ENCODE measurements at regions not wholly inside any gene's neighbourhood (a gene's known extent, or its start where the extent isn't known, plus 50 kb on each side); places are given as distances from the start of the nearest gene placed in this dataset.

GRCh38 chr11:80529726-80530125 lies 1088.9 kb upstream of the TENM4 start:
- no CpG with 5 or more reads among the region's 4 CpGs for whole genome bisulfite sequencing, 2 experiments (ENCODE audit: extremely low coverage in 2 of 2, insufficient read length in 1 of 2)
- H2BK5ac ChIP-seq (ENCODE audit: low read depth, low read length, poor library complexity, severe bottlenecking) = no peak overlapping the region
- H2AFZ ChIP-seq (replicated peaks; ENCODE audit: low read length, poor library complexity) = no peak overlapping the region
- H3K9me3 ChIP-seq (ENCODE audit: control insufficient read depth, insufficient read depth, low read length) = peaks cover 2% of the 10 kb centered on the region; the same call in 1 of the 2 replicates
- H3K27ac ChIP-seq (ENCODE audit: insufficient read depth, low read length) = no peak overlapping the region
- no peak overlapping the region for H4K91ac ChIP-seq (ENCODE audit: insufficient read depth, low read depth, low read length)
- H3K36me3 ChIP-seq (ENCODE audit: control insufficient read depth, insufficient read depth, low read length) = no peaks in the 10 kb centered on the region
- H3K79me1 ChIP-seq (ENCODE audit: low read depth in 1 of 2, low read length in 2 of 2) = no peaks in the 10 kb centered on the region
- POLR2A ChIA-PET (ENCODE audit: unreplicated experiment) = no interaction called here
- no peak for TF ChIP-seq MAZ (IDR thresholded peaks at IDR 0.05; ENCODE audit: borderline replicate concordance, low read depth, low read length)
- TF ChIP-seq RAD21 (IDR thresholded peaks at IDR 0.05; ENCODE audit: low read length) = no peak
- DNase-seq (no peak), ATAC-seq (ENCODE audit: low read depth) (no peak)
- no peak overlapping the region for H3K4me2 ChIP-seq (ENCODE audit: low read depth, low read length)
- CTCF ChIA-PET = no interaction called here
- no peak overlapping the region for H3K18ac ChIP-seq (ENCODE audit: low read depth, low read length)
- no peak overlapping the region for H2AK5ac ChIP-seq (ENCODE audit: low read depth, low read length)
- H3K9ac ChIP-seq (ENCODE audit: low read depth, low read length) = no peak overlapping the region
- in situ Hi-C loops (cut with MboI; ENCODE audit: low sequenced_read_pairs) (no loop called here), intact Hi-C loops (cut with micrococcal nuclease) (no loop called here), dilution Hi-C loops (cut with HindIII; ENCODE audit: low sequenced_read_pairs, unreplicated experiment) (no loop called here)
- H3K56ac ChIP-seq (ENCODE audit: extremely low read depth, insufficient read depth, low read length) = no peak overlapping the region
- H4K8ac ChIP-seq (ENCODE audit: low read depth in 2 of 2, low read length in 2 of 2) = no peak overlapping the region
- no peak overlapping the region for H3K4me3 ChIP-seq (ENCODE audit: insufficient read depth, low read depth, low read length)
- H4K20me1 ChIP-seq (ENCODE audit: insufficient read depth, low read length) = no peaks in the 10 kb centered on the region
- no peak overlapping the region for H2AK9ac ChIP-seq (replicated peaks; ENCODE audit: low read depth, low read length, poor library complexity)
- no peaks in the 10 kb centered on the region for H3K27me3 ChIP-seq (ENCODE audit: control insufficient read depth, insufficient read depth, low read length)
- H3K23ac ChIP-seq (ENCODE audit: low read depth, low read length) = no peak overlapping the region
- H2BK20ac ChIP-seq (ENCODE audit: low read depth, low read length) = no peak overlapping the region
- no peak overlapping the region for H4K5ac ChIP-seq (ENCODE audit: low read depth, low read length)
- H3K14ac ChIP-seq (replicated peaks; ENCODE audit: low read depth, low read length) = no peak overlapping the region
- H2BK15ac ChIP-seq (ENCODE audit: low read depth, low read length) = no peak overlapping the region
- H3K4me1 ChIP-seq (ENCODE audit: control insufficient read depth, insufficient read depth, low read length) = no peaks in the 10 kb centered on the region
- no peaks in the 10 kb centered on the region for H3K9me1 ChIP-seq (ENCODE audit: insufficient read depth, low read length)
- H3K4ac ChIP-seq (ENCODE audit: low read depth, low read length) = no peak overlapping the region
- no TSS peak for BruUV-seq (replicated peaks)
- H2BK120ac ChIP-seq (ENCODE audit: low read depth, low read length) = no peak overlapping the region
